ENCODE measurements at regions not wholly inside any gene's neighbourhood (a gene's known extent, or its start where the extent isn't known, plus 50 kb on each side); places are given as distances from the start of the nearest gene placed in this dataset.

DNA sequence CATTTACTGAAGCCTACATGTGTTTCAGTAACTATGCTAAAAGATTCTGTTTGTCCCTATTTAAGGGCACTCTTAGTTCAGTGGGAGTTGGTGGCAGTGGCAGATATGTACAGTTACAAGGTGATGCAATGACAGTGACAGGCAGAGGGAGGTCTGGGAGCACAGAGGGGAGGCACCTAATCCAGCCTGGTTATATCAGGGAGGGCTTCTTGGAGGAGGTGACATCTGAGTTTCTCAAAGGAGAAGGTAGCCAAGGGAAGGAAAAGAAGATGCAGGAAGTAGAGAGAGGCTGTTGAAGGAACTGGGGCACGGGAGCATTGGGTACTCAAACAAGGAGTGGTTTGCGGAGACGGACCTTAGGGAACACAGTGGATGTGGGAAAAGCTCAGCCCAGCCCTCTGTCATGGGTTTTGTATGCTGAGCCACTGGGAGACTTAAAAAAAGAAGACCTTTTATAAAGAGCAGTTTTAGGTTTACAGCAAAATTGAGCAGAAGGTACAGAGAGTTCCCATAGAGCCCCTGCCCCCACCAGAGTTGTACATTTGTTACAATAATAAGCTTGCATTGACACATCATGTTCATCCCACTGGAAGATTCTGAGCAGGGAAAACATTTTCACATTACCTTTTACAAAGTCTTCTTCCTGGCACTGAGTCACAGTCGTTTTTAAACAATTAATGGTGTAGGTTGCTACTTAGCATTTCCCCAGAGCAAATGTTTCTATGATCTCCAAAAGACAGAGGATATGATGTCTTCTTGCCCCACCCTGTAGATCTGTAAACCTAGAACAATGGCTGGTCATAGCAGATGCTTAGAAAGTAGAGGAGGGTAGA, 83.0 kb upstream of the TAF1B start:
- no peak for DNase-seq (ENCODE audit: low read depth)
- TF ChIP-seq CTCF (IDR thresholded peaks at IDR 0.05; ENCODE audit: low read length, missing control alignments), result no peak
- no peak overlapping the region for H3K4me3 ChIP-seq (replicated peaks; ENCODE audit: low read depth, low read length)

DNA sequence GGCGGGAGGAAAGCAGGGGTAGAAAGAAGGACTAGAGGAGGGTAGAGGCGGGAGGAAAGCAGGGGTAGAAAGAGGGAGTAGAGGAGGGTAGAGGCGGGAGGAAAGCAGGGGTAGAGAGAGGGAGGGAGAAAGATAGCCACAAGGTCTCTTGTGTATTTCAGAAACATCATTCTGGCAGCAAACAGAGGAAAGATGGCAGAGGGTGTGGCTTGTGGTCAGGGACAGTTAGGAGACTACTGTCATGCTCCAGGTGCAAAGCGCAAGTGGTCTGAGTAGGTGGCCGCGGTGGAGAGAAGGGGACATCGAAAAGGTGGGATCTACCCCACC, 82.4 kb upstream of the TAF1B start:
- H3K4me3 ChIP-seq (replicated peaks; ENCODE audit: low read depth, low read length), result no peak overlapping the region
- no peak for DNase-seq (ENCODE audit: low read depth)
- TF ChIP-seq CTCF (IDR thresholded peaks at IDR 0.05; ENCODE audit: low read length, missing control alignments), result no peak

GRCh38 chr2:9761577-9761976, 81.7 kb upstream of the TAF1B start:
- TF ChIP-seq CTCF (IDR thresholded peaks at IDR 0.05; ENCODE audit: low read length, missing control alignments), result no peak
- H3K4me3 ChIP-seq (replicated peaks; ENCODE audit: low read depth, low read length), result no peak overlapping the region
- no peak for DNase-seq (ENCODE audit: low read depth)

DNA sequence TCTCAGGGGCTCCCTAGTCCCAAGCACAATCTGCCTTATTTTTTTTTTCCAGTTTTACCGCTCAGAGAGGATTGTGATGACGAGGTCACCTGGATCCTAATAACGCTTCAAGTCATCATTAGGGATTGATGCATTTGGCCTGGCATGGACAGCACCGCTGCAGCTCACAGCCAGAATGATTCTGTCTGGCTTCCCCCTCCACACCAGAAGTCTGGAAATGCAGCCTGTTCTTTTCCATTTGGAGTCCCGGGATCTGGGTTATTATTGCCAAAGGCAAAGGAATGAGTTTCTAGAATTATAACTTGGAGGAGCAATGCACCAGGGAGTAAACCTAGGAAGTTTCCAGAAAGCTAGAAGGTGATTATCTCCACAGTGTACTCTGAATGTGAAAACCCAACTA, 81.1 kb upstream of the TAF1B start:
- H3K4me3 ChIP-seq (replicated peaks; ENCODE audit: low read depth, low read length), result no peak overlapping the region
- TF ChIP-seq CTCF (IDR thresholded peaks at IDR 0.05; ENCODE audit: low read length, missing control alignments), result no peak
- DNase-seq (ENCODE audit: low read depth), result no peak

GRCh38 chr2:9762941-9763340, 80.3 kb upstream of the TAF1B start:
- no peak for DNase-seq (ENCODE audit: low read depth)
- H3K4me3 ChIP-seq (replicated peaks; ENCODE audit: low read depth, low read length), result no peak overlapping the region
- TF ChIP-seq CTCF (IDR thresholded peaks at IDR 0.05; ENCODE audit: low read length, missing control alignments), result no peak

DNA sequence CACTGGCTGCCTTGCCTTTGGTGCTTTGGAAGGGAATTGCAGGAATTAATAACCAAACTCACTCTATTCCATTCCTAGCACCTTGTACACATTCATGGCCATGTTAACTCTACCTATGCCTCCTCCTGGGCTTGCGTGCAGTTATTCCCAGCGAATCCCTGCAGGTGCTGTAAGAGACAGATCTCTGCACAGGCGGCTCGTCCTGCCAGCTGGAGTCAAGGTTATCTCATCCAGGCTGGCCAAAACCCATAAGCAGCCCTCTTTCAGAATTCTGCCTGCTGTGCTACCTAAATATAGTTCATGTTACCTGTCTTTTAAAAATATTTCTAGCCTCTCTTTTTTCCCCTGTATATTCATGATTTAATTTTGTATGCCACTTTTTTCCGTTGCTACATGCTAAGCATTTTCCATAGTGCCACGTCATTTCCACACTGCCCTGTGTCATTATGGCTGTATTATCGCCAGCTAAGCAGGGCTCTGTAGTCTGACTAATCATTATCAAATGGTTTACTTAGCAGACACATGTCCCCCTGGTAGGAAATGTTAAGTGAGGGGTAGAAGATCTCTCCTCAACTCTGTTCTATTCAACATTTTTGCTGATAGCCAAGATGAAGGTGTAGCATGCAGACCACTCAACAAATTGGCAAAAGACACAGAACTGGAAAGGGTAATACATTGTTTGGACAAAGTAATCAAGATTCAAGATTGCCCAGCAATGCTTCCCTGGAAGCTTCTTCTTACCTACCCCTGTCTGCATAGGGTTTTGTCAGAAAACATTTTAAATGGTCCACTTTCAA, 79.7 kb upstream of the TAF1B start:
- no peak for DNase-seq (ENCODE audit: low read depth)
- no peak for TF ChIP-seq CTCF (IDR thresholded peaks at IDR 0.05; ENCODE audit: low read length, missing control alignments)
- no peak overlapping the region for H3K4me3 ChIP-seq (replicated peaks; ENCODE audit: low read depth, low read length)

Data from fibroblast of pulmonary artery (primary cell).